IMR-90 (cell line): ENCODE measurements at regions not wholly inside any gene's neighbourhood (a gene's known extent, or its start where the extent isn't known, plus 50 kb on each side); places are given as distances from the start of the nearest gene placed in this dataset.
"Not testable (repeated sequence)": the region's sequence is repeated elsewhere in the genome, so short reads cannot be mapped to it uniquely, and the experiment has no call there.

ENCODE experiments used
- ATAC-seq: fragments of 200-7000 bp; cut with Tn5 transposase; 2 replicates; pipeline ENCODE4 v1.9.1; 2020; ENCODE audit warnings: low read depth, mild to moderate bottlenecking, moderate library complexity
- BruUV-seq: library from RNA; stranded (reverse); fragments of 400-500 nt; replicated peaks from 2 replicates; lab custom pipeline; 2021; lab: Mats Ljungman, UMichigan
- CTCF ChIA-PET: fragments of 300-600 bp; formaldehyde crosslinking; extraction: SDS; loops from one replicate; lab custom pipeline; 2021; ENCODE audit warnings: antibody characterized with exemption; lab: Yijun Ruan, JAX
- POLR2A ChIA-PET: fragments of 300-600 bp; sonication (Branson Sonifier 250); formaldehyde crosslinking; loops from one replicate; lab custom pipeline; 2022; ENCODE audit warnings: antibody characterized with exemption; ENCODE audit not compliant: unreplicated experiment; lab: Charles Lee
- DNase-seq: peaks from one replicate; pipeline ENCODE4 v3.0.0; 2013
- H2AFZ ChIP-seq: replicated peaks from 2 replicates; pipeline ENCODE3; 2013; ENCODE audit warnings: low read length, mild to moderate bottlenecking; ENCODE audit not compliant: poor library complexity
- H2AK5ac ChIP-seq: 2 replicates; pipeline ENCODE4 v1.6.1; 2013; ENCODE audit warnings: low read depth, low read length, inconsistent platforms
- H2AK9ac ChIP-seq: replicated peaks from 2 replicates; pipeline ENCODE3; 2013; ENCODE audit warnings: mild to moderate bottlenecking, low read depth, low read length, moderate library complexity; ENCODE audit not compliant: poor library complexity
- H2BK120ac ChIP-seq: 2 replicates; pipeline ENCODE4 v1.6.1; 2013; ENCODE audit warnings: low read depth, low read length, inconsistent platforms
- H2BK15ac ChIP-seq: 3 replicates; pipeline ENCODE4 v1.6.1; 2013; ENCODE audit warnings: low read depth, low read length, inconsistent platforms
- H2BK20ac ChIP-seq: 2 replicates; pipeline ENCODE4 v1.6.1; 2013; ENCODE audit warnings: low read depth, mild to moderate bottlenecking, inconsistent platforms, low read length, moderate library complexity
- H2BK5ac ChIP-seq: 2 replicates; pipeline ENCODE4 v1.6.1; 2013; ENCODE audit warnings: mild to moderate bottlenecking, low read depth, low read length, inconsistent platforms; ENCODE audit not compliant: poor library complexity, severe bottlenecking
- H3K14ac ChIP-seq: replicated peaks from 2 replicates; pipeline ENCODE4 v1.6.1; 2013; ENCODE audit warnings: low read depth, low read length, inconsistent platforms
- H3K18ac ChIP-seq: 2 replicates; pipeline ENCODE4 v1.6.1; 2013; ENCODE audit warnings: low read depth, low read length, control low read depth
- H3K23ac ChIP-seq: 2 replicates; pipeline ENCODE4 v1.6.1; 2013; ENCODE audit warnings: low read depth, low read length, inconsistent platforms
- H3K27ac ChIP-seq: 2 replicates; pipeline ENCODE4 v1.5.1; 2013; ENCODE audit warnings: mild to moderate bottlenecking, control low read depth, low read length; ENCODE audit not compliant: insufficient read depth
- H3K27me3 ChIP-seq: 2 replicates; pipeline ENCODE4 v1.6.1; 2013; ENCODE audit warnings: low read length; ENCODE audit not compliant: control insufficient read depth, insufficient read depth
- H3K36me3 ChIP-seq: 2 replicates; pipeline ENCODE4 v1.6.1; 2013; ENCODE audit warnings: low read length, mixed read lengths; ENCODE audit not compliant: control insufficient read depth, insufficient read depth
- H3K4ac ChIP-seq: 2 replicates; pipeline ENCODE4 v1.6.1; 2013; ENCODE audit warnings: low read depth, low read length, inconsistent platforms
- H3K4me1 ChIP-seq: 2 replicates; pipeline ENCODE4 v1.6.1; 2013; ENCODE audit warnings: low read length, mixed read lengths; ENCODE audit not compliant: control insufficient read depth, insufficient read depth
- H3K4me2 ChIP-seq: 2 replicates; pipeline ENCODE4 v1.6.1; 2013; ENCODE audit warnings: low read depth, mild to moderate bottlenecking, control low read depth, low read length, moderate library complexity
- H3K4me3 ChIP-seq: 2 replicates; pipeline ENCODE4 v1.5.1; 2013; ENCODE audit warnings: low read depth, mild to moderate bottlenecking, control low read depth, low read length, moderate library complexity; ENCODE audit not compliant: insufficient read depth
- H3K56ac ChIP-seq: 2 replicates; pipeline ENCODE4 v1.6.1; 2013; ENCODE audit warnings: low read length, inconsistent platforms; ENCODE audit not compliant: insufficient read depth; ENCODE audit errors: extremely low read depth
- H3K79me1 ChIP-seq, 2 experiments: 2 replicates each; pipeline ENCODE4 v1.6.1; 2013; ENCODE audit warnings: low read length in 2 of 2, inconsistent platforms in 1 of 2, low read depth in 1 of 2
- H3K9ac ChIP-seq: 2 replicates; pipeline ENCODE4 v1.6.1; 2013; ENCODE audit warnings: low read depth, low read length, control low read depth
- H3K9me1 ChIP-seq: 2 replicates; pipeline ENCODE4 v1.6.1; 2013; ENCODE audit warnings: low read length, inconsistent platforms; ENCODE audit not compliant: insufficient read depth
- H3K9me3 ChIP-seq: 2 replicates; pipeline ENCODE4 v1.6.1; 2013; ENCODE audit warnings: low read length; ENCODE audit not compliant: control insufficient read depth, insufficient read depth
- H4K20me1 ChIP-seq: 2 replicates; pipeline ENCODE4 v1.6.1; 2013; ENCODE audit warnings: low read length, inconsistent platforms; ENCODE audit not compliant: insufficient read depth
- H4K5ac ChIP-seq: 2 replicates; pipeline ENCODE4 v1.6.1; 2013; ENCODE audit warnings: mild to moderate bottlenecking, low read depth, low read length, control low read depth
- H4K8ac ChIP-seq, 2 experiments: 2 replicates each; pipeline ENCODE4 v1.6.1; 2013; ENCODE audit warnings: low read depth in 2 of 2, low read length in 2 of 2, control low read depth in 1 of 2, inconsistent platforms in 1 of 2
- H4K91ac ChIP-seq: 2 replicates; pipeline ENCODE4 v1.6.1; 2013; ENCODE audit warnings: low read depth, low read length, inconsistent platforms; ENCODE audit not compliant: insufficient read depth
- WGBS, 2 experiments: methylation state at CpG; one replicate each; pipeline versions ENCODE4 v1.1.5 to v1.1.7; 2013; ENCODE audit warnings: missing lambda C conversion rate in 2 of 2; ENCODE audit not compliant: insufficient read length in 1 of 2; ENCODE audit errors: extremely low coverage in 2 of 2; 5-methylcytosine and 5-hydroxymethylcytosine counted together
- dilution Hi-C: fragments of 300-500 bp; cut with HindIII; formaldehyde crosslinking; loops from one replicate; pipeline ENCODE4 v1.14.3; 2018; ENCODE audit warnings: low sequenced_read_pairs; ENCODE audit not compliant: unreplicated experiment
- in situ Hi-C: fragments of 300-500 bp; cut with MboI; formaldehyde crosslinking; loops from 3 replicates; pipeline ENCODE4 v1.14.3; 2019; ENCODE audit warnings: low sequenced_read_pairs, inconsistent platforms, mixed read lengths
- intact Hi-C: fragments of 100-400 bp; cut with micrococcal nuclease; formaldehyde crosslinking; loops from 2 replicates; pipeline ENCODE4 v1.10.0; 2022

DNA sequence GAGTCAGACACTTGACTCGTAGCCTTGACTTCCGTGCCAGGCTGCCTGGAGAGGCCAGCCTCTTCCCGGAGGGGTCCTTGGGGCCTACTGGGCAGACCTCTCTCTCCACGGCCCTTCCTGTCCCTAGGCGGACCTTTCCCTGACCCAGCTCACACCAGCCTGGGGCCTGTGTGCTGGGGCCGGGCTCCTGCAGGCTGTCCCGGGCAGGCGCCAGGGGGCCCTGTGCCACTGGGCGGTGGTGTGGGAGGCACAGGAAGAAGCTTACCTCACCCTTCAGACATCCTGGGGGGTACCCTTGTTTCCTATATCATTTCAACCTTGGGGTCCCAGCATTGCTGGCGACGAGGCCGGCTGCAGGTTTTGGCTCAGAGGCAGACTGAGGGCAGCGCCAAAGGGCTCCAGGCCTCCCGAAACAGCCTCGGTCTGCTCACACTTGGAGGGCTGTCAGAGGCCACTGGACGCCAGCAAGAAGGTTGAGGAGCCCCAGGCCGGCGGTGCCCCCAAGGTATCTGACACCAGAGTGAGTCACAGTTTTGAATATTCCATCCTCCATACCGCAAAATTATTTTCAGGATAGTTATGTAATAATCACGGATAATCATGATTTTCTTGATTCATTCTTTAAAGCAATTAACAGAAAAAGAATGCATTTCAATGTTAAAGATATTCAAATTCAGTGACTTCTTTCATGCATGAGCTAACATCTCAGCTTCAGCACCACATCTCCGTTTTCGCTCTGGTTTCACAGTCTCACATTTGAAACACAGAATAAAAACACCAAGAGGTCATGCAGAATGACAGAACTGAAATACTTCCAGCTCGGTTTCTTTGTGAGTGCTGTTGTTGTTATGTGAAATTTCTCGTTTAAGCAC, 3967.6 kb upstream of the TPTE start:
- H3K23ac ChIP-seq, H3K27ac ChIP-seq, H3K9me1 ChIP-seq, in situ Hi-C loops, POLR2A ChIA-PET, ATAC-seq, H4K20me1 ChIP-seq, H2AK9ac ChIP-seq, H3K27me3 ChIP-seq, H2BK15ac ChIP-seq, H2BK120ac ChIP-seq, H2BK20ac ChIP-seq, dilution Hi-C loops, intact Hi-C loops, H3K4me2 ChIP-seq, H3K18ac ChIP-seq, H2BK5ac ChIP-seq, H2AK5ac ChIP-seq, H3K9me3 ChIP-seq, H4K8ac ChIP-seq, H3K4me1 ChIP-seq, H3K9ac ChIP-seq, H2AFZ ChIP-seq, CTCF ChIA-PET, H4K5ac ChIP-seq, H3K14ac ChIP-seq, H3K79me1 ChIP-seq, DNase-seq, H3K56ac ChIP-seq, H3K4ac ChIP-seq, H4K91ac ChIP-seq, BruUV-seq, H3K4me3 ChIP-seq, H3K36me3 ChIP-seq: not testable (repeated sequence)
- no CpG with 5 or more reads among the region's 24 CpGs for WGBS, 2 experiments

DNA sequence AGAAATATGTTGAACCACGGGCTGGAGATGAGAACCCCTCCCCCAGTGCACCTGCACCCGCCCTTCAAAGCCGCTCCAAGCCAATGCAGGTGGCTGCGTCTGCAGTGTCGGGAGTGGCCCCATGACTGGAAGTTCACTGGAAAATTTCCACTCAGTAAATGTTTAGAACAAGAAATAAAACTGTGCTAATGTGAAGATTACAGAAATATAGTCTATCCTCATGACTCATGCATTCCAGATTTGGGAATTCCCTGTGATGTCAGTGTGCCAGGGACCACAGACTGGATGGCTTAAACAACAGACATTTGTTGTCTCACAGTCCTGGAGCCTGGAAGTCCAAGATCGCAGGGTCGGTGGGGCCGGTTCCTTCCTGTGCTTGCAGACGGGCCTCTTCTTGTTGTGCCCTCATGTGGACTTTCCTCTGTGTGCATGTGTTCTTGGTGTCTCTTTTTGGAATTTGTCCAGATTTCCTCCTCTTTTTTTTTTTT, 3967.0 kb upstream of the TPTE start:
- H2AK5ac ChIP-seq, H3K9me1 ChIP-seq, in situ Hi-C loops, dilution Hi-C loops, CTCF ChIA-PET, H3K4me2 ChIP-seq, H3K9ac ChIP-seq, H3K14ac ChIP-seq, intact Hi-C loops, H2BK120ac ChIP-seq, H4K20me1 ChIP-seq, H4K5ac ChIP-seq, H3K9me3 ChIP-seq, BruUV-seq, H3K23ac ChIP-seq, H3K4me3 ChIP-seq, H2BK20ac ChIP-seq, H3K36me3 ChIP-seq, H3K4ac ChIP-seq, DNase-seq, H2AFZ ChIP-seq, H3K56ac ChIP-seq, H4K91ac ChIP-seq, H3K4me1 ChIP-seq, H3K27me3 ChIP-seq, H3K18ac ChIP-seq, H3K27ac ChIP-seq, H2AK9ac ChIP-seq, H3K79me1 ChIP-seq, H2BK15ac ChIP-seq, H2BK5ac ChIP-seq, H4K8ac ChIP-seq, POLR2A ChIA-PET: not testable (repeated sequence)
- peak; percentile 80 for ATAC-seq
- no CpG with 5 or more reads among the region's 9 CpGs for WGBS, 2 experiments
